ENCODE measurements at regions not wholly inside any gene's neighbourhood (a gene's known extent, or its start where the extent isn't known, plus 50 kb on each side); places are given as distances from the start of the nearest gene placed in this dataset.

GRCh38 chrX:46398874-46399273 lies 146.3 kb downstream of the ZNF674 start:
- ChIA-PET CTCF (ENCODE audit: low intra/inter-chr PET ratio, low total read pairs) (no interaction called here), POLR2A (no interaction called here)
- Histone ChIP-seq H4K20me1 (ENCODE audit: insufficient read depth, low read length) (no peaks in the 10 kb centered on the region), H3K4me3 (replicated peaks in 1 of 3; ENCODE audit: insufficient read depth in 1 of 3, low read depth in 2 of 3, low read length in 3 of 3) (no peak overlapping the region), H3K4me2 (ENCODE audit: low read depth, low read length) (no peak overlapping the region), H3K36me3 (replicated peaks in 1 of 2; ENCODE audit: control insufficient read depth in 1 of 2, insufficient read depth in 2 of 2, low read length in 2 of 2) (no peaks in the 10 kb centered on the region), H2AFZ (ENCODE audit: low read length) (no peak overlapping the region), H3K27ac (ENCODE audit: extremely low read length, insufficient read depth, low read length) (no peak overlapping the region), H3K79me2 (ENCODE audit: insufficient read depth, low read length) (no peaks in the 10 kb centered on the region), H3K9me3 (ENCODE audit: low read length) (no peaks in the 10 kb centered on the region), H3K9ac (ENCODE audit: insufficient read depth, low read depth, low read length) (no peak overlapping the region), H3K27me3 (ENCODE audit: control insufficient read depth in 1 of 2, insufficient read depth in 2 of 2, low read length in 2 of 2) (no peaks in the 10 kb centered on the region), H3K4me1 (ENCODE audit: insufficient read depth, low read length) (peaks cover 8% of the 10 kb centered on the region)
- in situ Hi-C loops (cut with HindIII; ENCODE audit: extremely low pct_ligation_motif_present, low pct_unique_long_range_greater_than_20kb) (loop anchor here (25.0 kb wide), 1 partner anchor 887 kb away; no protein-coding TSS in a partner anchor), intact Hi-C loops (cut with micrococcal nuclease; ENCODE audit: unreplicated experiment) (no loop called here)
- 100% methylated on average over 1 of the region's 1 CpG for WGBS (ENCODE audit: low lambda C conversion rate)
- FAIRE-seq (no peak), DNase-seq (ENCODE audit: low spot score) (no peak), ATAC-seq (no peak)
- TF ChIP-seq WIZ (CRISPR knock-in tag; IDR thresholded peaks at IDR 0.05), result no peak
- BruUV-seq (replicated peaks), result no TSS peak

- intact Hi-C loops (cut with micrococcal nuclease; ENCODE audit: unreplicated experiment), result no loop called here
- Histone ChIP-seq H3K4me1 (ENCODE audit: insufficient read depth, low read length) (peaks cover 8% of the 10 kb centered on the region), H3K27me3 (ENCODE audit: control insufficient read depth in 1 of 2, insufficient read depth in 2 of 2, low read length in 2 of 2) (no peaks in the 10 kb centered on the region), H3K27ac (ENCODE audit: extremely low read length, insufficient read depth, low read length) (no peak overlapping the region), H3K9me3 (ENCODE audit: low read length) (no peaks in the 10 kb centered on the region), H2AFZ (ENCODE audit: low read length) (no peak overlapping the region), H3K79me2 (ENCODE audit: insufficient read depth, low read length) (no peaks in the 10 kb centered on the region), H3K36me3 (replicated peaks in 1 of 2; ENCODE audit: control insufficient read depth in 1 of 2, insufficient read depth in 2 of 2, low read length in 2 of 2) (no peaks in the 10 kb centered on the region), H3K9ac (ENCODE audit: insufficient read depth, low read depth, low read length) (no peak overlapping the region), H3K4me2 (ENCODE audit: low read depth, low read length) (no peak overlapping the region), H3K4me3 (replicated peaks in 1 of 3; ENCODE audit: insufficient read depth in 1 of 3, low read depth in 2 of 3, low read length in 3 of 3) (no peak overlapping the region), H4K20me1 (ENCODE audit: insufficient read depth, low read length) (no peaks in the 10 kb centered on the region)
- TF ChIP-seq ZNF674 (CRISPR knock-in tag; IDR thresholded peaks at IDR 0.05; ENCODE audit: low read depth), result no peak
- 0 out of 2 replicates have a peak, but pooled peaks have one; percentile 10 for TF ChIP-seq CEBPB (IDR thresholded peaks at IDR 0.05; ENCODE audit: borderline replicate concordance, low read depth, low read length)
- in situ Hi-C loops (cut with HindIII; ENCODE audit: extremely low pct_ligation_motif_present, low pct_unique_long_range_greater_than_20kb), result loop anchor here (25.0 kb wide), 1 partner anchor 886 kb away; no protein-coding TSS in a partner anchor
- ATAC-seq (no peak), FAIRE-seq (no peak), DNase-seq (ENCODE audit: low spot score) (no peak)
- POLR2A ChIA-PET, result no interaction called here
- WGBS (ENCODE audit: low lambda C conversion rate), result 0% methylated on average over 1 of the region's 1 CpG
- CTCF ChIA-PET (ENCODE audit: low intra/inter-chr PET ratio, low total read pairs), result no interaction called here
- no TSS peak for BruUV-seq (replicated peaks)
These were observed 147.1 kb downstream of the ZNF674 start for GRCh38 chrX:46398126-46398525.
